ENCODE measurements at regions not wholly inside any gene's neighbourhood (a gene's known extent, or its start where the extent isn't known, plus 50 kb on each side); places are given as distances from the start of the nearest gene placed in this dataset.

GRCh38 chr6:43912116-43912577 lies 142.1 kb downstream of the VEGFA start:
- TF ChIP-seq, protein P1, sequence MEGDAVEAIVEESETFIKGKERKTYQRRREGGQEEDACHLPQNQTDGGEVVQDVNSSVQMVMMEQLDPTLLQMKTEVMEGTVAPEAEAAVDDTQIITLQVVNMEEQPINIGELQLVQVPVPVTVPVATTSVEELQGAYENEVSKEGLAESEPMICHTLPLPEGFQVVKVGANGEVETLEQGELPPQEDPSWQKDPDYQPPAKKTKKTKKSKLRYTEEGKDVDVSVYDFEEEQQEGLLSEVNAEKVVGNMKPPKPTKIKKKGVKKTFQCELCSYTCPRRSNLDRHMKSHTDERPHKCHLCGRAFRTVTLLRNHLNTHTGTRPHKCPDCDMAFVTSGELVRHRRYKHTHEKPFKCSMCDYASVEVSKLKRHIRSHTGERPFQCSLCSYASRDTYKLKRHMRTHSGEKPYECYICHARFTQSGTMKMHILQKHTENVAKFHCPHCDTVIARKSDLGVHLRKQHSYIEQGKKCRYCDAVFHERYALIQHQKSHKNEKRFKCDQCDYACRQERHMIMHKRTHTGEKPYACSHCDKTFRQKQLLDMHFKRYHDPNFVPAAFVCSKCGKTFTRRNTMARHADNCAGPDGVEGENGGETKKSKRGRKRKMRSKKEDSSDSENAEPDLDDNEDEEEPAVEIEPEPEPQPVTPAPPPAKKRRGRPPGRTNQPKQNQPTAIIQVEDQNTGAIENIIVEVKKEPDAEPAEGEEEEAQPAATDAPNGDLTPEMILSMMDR (IDR thresholded peaks at IDR 0.05; ENCODE audit: insufficient read depth, low read length), result no peak
- TF ChIP-seq POLR2AphosphoS5 (IDR thresholded peaks at IDR 0.05; ENCODE audit: low read depth) (no peak), SPI1 (IDR thresholded peaks at IDR 0.05; ENCODE audit: borderline replicate concordance, low read depth) (no peak), GABPA (IDR thresholded peaks at IDR 0.05; ENCODE audit: low read depth) (no peak)
- TF ChIP-seq, protein P2, sequence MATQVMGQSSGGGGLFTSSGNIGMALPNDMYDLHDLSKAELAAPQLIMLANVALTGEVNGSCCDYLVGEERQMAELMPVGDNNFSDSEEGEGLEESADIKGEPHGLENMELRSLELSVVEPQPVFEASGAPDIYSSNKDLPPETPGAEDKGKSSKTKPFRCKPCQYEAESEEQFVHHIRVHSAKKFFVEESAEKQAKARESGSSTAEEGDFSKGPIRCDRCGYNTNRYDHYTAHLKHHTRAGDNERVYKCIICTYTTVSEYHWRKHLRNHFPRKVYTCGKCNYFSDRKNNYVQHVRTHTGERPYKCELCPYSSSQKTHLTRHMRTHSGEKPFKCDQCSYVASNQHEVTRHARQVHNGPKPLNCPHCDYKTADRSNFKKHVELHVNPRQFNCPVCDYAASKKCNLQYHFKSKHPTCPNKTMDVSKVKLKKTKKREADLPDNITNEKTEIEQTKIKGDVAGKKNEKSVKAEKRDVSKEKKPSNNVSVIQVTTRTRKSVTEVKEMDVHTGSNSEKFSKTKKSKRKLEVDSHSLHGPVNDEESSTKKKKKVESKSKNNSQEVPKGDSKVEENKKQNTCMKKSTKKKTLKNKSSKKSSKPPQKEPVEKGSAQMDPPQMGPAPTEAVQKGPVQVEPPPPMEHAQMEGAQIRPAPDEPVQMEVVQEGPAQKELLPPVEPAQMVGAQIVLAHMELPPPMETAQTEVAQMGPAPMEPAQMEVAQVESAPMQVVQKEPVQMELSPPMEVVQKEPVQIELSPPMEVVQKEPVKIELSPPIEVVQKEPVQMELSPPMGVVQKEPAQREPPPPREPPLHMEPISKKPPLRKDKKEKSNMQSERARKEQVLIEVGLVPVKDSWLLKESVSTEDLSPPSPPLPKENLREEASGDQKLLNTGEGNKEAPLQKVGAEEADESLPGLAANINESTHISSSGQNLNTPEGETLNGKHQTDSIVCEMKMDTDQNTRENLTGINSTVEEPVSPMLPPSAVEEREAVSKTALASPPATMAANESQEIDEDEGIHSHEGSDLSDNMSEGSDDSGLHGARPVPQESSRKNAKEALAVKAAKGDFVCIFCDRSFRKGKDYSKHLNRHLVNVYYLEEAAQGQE (IDR thresholded peaks at IDR 0.05; ENCODE audit: insufficient replicate concordance, low read depth), result no peak
